Heart left ventricle (tissue), 13 donors: ENCODE measurements at regions not wholly inside any gene's neighbourhood (a gene's known extent, or its start where the extent isn't known, plus 50 kb on each side); places are given as distances from the start of the nearest gene placed in this dataset.

ENCODE experiments used
- CTCF ChIP-seq, 12 donors: fragments of 200-600 bp; sonication (generic) in 4 of 12; IDR thresholded peaks; one replicate each; pipeline versions ENCODE4 v1.5.0 to v1.8.0; 2018 to 2022; ENCODE audit warnings: antibody characterized with exemption in 12 of 12, mild to moderate bottlenecking in 5 of 12
- POLR2A ChIP-seq, 2 donors: fragments of 450-650 bp; IDR thresholded peaks; one replicate each; pipeline ENCODE4 v1.6.1; 2017; ENCODE audit warnings: antibody characterized with exemption in 2 of 2, mild to moderate bottlenecking in 2 of 2, moderate library complexity in 2 of 2
- donor health status: ischemic (EF 13 %, LVEDD 7.1; RV severe dilation, severe dysfunction).
- donor health status: DM: no; HTN: yes; CAD: no.
- donor health status: DM: no; HTN: no; CAD: no.
- donor health status: ischemic (EF 25% LVEDD 6.9; RV normal size, moderate dysfunction).
- donor health status: ischemic (EF 25% LVEDD 5.7; RV mildly dilated, moderate dysfunction).
- donor health status: ischemic (EF 35%, LVEDD 5.7; RV mildly dilated, moderate dysfunction).
- donor health status: nonischemic (EF 11% LVEDD 7.7; RV severe dilation, severe dysfunction).
- donor health status: DM: yes; HTN: yes; CAD: no.
- donor health status: PGD.
- donor health status: ischemic (EF 29% LVEDD 5.4; RV normal size, mild dysfunction).
- donor health status: nonischemic (EF 23%, LVEDD 6.1; RV moderate dilation, normal function).

DNA sequence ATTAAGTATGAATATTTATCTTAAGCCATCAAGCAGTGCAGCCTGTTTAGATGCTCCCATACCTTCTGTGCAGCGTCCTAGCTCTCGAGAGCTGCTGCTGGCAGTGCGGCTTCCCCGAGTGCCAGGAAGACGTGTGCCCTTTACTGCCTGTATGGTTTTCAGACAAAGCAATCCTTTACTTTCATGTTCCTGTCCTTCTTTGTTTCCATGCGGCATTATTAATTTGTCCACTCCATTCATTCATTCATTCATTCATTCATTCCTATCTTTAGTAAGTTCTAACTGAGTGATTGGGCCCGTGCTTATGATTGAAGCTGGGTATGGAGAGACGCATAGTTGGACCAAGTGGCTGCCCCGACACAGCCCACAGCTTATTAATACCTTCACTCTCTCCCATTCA lies 446.6 kb upstream of the HNRNPA3 start:
- TF ChIP-seq CTCF (IDR thresholded peaks at IDR 0.05), result no peak
- TF ChIP-seq POLR2A (IDR thresholded peaks at IDR 0.05), result no peak
